ENCODE measurements at regions not wholly inside any gene's neighbourhood (a gene's known extent, or its start where the extent isn't known, plus 50 kb on each side); places are given as distances from the start of the nearest gene placed in this dataset.
A peak's percentile ranks its signal among the peaks of the same experiment; 100 is the strongest.

DNA sequence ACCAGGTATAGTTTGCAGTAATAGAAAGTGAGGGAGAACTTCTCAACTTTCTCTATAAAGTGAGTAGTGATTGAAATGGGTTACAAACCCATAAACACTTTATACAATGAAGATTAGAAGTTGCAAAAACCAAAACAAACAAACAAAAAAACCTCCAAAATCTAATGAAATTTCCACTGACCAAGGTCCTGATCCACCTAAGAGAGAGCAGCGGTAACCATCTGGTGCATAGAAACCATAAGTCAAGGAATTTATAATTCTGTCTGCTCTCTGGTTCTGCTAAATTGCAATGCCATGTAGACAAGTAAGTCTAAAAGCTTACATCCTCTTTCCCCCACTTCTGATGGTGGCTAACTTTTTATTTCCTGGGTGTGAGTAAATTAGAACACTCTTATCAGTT lies 463.4 kb downstream of the EFNB2 start:
- TF ChIP-seq, protein P1, sequence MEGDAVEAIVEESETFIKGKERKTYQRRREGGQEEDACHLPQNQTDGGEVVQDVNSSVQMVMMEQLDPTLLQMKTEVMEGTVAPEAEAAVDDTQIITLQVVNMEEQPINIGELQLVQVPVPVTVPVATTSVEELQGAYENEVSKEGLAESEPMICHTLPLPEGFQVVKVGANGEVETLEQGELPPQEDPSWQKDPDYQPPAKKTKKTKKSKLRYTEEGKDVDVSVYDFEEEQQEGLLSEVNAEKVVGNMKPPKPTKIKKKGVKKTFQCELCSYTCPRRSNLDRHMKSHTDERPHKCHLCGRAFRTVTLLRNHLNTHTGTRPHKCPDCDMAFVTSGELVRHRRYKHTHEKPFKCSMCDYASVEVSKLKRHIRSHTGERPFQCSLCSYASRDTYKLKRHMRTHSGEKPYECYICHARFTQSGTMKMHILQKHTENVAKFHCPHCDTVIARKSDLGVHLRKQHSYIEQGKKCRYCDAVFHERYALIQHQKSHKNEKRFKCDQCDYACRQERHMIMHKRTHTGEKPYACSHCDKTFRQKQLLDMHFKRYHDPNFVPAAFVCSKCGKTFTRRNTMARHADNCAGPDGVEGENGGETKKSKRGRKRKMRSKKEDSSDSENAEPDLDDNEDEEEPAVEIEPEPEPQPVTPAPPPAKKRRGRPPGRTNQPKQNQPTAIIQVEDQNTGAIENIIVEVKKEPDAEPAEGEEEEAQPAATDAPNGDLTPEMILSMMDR (tag by site-specific recombination; IDR thresholded peaks at IDR 0.05) = no peak
- TF ChIP-seq HOXA7 (CRISPR knock-in tag; IDR thresholded peaks at IDR 0.05; ENCODE audit: borderline replicate concordance) (no peak), ZNF37A (tag by site-specific recombination; IDR thresholded peaks at IDR 0.05) (no peak)
- TF ChIP-seq, protein P2, sequence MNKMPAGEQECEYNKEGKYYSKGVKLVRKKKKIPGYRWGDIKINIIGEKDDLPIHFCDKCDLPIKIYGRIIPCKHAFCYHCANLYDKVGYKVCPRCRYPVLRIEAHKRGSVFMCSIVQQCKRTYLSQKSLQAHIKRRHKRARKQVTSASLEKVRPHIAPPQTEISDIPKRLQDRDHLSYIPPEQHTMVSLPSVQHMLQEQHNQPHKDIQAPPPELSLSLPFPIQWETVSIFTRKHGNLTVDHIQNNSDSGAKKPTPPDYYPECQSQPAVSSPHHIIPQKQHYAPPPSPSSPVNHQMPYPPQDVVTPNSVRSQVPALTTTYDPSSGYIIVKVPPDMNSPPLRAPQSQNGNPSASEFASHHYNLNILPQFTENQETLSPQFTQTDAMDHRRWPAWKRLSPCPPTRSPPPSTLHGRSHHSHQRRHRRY (tag by site-specific recombination; IDR thresholded peaks at IDR 0.05) = no peak
- TF ChIP-seq, protein P3, sequence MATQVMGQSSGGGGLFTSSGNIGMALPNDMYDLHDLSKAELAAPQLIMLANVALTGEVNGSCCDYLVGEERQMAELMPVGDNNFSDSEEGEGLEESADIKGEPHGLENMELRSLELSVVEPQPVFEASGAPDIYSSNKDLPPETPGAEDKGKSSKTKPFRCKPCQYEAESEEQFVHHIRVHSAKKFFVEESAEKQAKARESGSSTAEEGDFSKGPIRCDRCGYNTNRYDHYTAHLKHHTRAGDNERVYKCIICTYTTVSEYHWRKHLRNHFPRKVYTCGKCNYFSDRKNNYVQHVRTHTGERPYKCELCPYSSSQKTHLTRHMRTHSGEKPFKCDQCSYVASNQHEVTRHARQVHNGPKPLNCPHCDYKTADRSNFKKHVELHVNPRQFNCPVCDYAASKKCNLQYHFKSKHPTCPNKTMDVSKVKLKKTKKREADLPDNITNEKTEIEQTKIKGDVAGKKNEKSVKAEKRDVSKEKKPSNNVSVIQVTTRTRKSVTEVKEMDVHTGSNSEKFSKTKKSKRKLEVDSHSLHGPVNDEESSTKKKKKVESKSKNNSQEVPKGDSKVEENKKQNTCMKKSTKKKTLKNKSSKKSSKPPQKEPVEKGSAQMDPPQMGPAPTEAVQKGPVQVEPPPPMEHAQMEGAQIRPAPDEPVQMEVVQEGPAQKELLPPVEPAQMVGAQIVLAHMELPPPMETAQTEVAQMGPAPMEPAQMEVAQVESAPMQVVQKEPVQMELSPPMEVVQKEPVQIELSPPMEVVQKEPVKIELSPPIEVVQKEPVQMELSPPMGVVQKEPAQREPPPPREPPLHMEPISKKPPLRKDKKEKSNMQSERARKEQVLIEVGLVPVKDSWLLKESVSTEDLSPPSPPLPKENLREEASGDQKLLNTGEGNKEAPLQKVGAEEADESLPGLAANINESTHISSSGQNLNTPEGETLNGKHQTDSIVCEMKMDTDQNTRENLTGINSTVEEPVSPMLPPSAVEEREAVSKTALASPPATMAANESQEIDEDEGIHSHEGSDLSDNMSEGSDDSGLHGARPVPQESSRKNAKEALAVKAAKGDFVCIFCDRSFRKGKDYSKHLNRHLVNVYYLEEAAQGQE (tag by site-specific recombination; IDR thresholded peaks at IDR 0.05) = peak; percentile 80
